Transverse colon (tissue), 3 donors: ENCODE measurements at regions not wholly inside any gene's neighbourhood (a gene's known extent, or its start where the extent isn't known, plus 50 kb on each side); places are given as distances from the start of the nearest gene placed in this dataset.

Experiments used
- EP300 ChIP-seq: sonication (generic); formaldehyde crosslinking; IDR thresholded peaks from one replicate; pipeline ENCODE4 v1.6.1; 2017; ENCODE audit warnings: antibody characterized with exemption, low read depth
- POLR2A ChIP-seq: fragments of 450-650 bp; IDR thresholded peaks from one replicate; pipeline ENCODE4 v1.6.1; 2016; ENCODE audit warnings: antibody characterized with exemption, mild to moderate bottlenecking, moderate library complexity
- TF ChIP-seq, protein P1 (sequence below), 5 experiments: fragments of 200-600 bp in 3 of 5; fragments of 450-650 bp in 2 of 5; sonication (generic) in 3 of 5; IDR thresholded peaks; 1 replicate in 2 of 5; 2 replicates in 3 of 5; pipeline ENCODE4 v1.5.1; 2016 to 2017; ENCODE audit warnings: antibody characterized with exemption in 5 of 5, inconsistent platforms in 3 of 5, mild to moderate bottlenecking in 2 of 5, moderate library complexity in 1 of 5

DNA sequence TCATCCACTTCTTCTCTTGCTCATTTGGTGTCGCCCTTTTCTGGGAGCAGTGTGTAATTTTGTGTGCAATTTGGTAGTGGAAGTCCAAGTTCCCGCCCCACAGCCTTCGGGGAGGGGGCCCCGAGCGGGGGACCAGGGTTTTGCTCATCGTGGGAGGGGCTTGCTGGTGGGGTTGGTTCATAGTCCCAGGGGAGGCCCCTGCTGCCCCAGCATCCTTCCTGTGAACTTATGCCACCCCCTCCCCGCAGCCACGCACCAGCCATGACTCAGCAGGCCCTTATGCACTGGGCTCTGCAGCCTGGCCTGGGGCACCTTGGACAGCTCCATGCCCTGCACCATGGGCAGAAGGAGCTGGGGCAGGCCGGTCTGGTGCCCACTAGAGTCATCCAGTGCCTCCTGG is 1183.6 kb downstream of the BRD1 start:
- TF ChIP-seq, protein P1, sequence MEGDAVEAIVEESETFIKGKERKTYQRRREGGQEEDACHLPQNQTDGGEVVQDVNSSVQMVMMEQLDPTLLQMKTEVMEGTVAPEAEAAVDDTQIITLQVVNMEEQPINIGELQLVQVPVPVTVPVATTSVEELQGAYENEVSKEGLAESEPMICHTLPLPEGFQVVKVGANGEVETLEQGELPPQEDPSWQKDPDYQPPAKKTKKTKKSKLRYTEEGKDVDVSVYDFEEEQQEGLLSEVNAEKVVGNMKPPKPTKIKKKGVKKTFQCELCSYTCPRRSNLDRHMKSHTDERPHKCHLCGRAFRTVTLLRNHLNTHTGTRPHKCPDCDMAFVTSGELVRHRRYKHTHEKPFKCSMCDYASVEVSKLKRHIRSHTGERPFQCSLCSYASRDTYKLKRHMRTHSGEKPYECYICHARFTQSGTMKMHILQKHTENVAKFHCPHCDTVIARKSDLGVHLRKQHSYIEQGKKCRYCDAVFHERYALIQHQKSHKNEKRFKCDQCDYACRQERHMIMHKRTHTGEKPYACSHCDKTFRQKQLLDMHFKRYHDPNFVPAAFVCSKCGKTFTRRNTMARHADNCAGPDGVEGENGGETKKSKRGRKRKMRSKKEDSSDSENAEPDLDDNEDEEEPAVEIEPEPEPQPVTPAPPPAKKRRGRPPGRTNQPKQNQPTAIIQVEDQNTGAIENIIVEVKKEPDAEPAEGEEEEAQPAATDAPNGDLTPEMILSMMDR (IDR thresholded peaks at IDR 0.05): no peak
- TF ChIP-seq EP300 (no peak), POLR2A (no peak)
